Psoas muscle (tissue), 7 donors: ENCODE measurements at regions not wholly inside any gene's neighbourhood (a gene's known extent, or its start where the extent isn't known, plus 50 kb on each side); places are given as distances from the start of the nearest gene placed in this dataset.

Experiments used
- ATAC-seq, 4 donors: fragments of 200-7000 bp; cut with Tn5 transposase; one replicate each; pipeline ENCODE4 v1.9.1; 2020; ENCODE audit warnings: moderate library complexity in 3 of 4, mild to moderate bottlenecking in 2 of 4
- DNase-seq, 2 donors: peaks; one replicate each; pipeline ENCODE4 v3.0.0-alpha.2; 2020
- H3K27ac ChIP-seq: fragments of 200-600 bp; one replicate; pipeline ENCODE4 v1.8.0; 2022
- H3K27me3 ChIP-seq, 3 donors: fragments of 200-600 bp in 1 of 3; one replicate each; pipeline versions ENCODE4 v1.6.1 to v1.8.0; 2013 to 2022; ENCODE audit warnings: low read length in 2 of 3, mild to moderate bottlenecking in 2 of 3, moderate library complexity in 1 of 3; ENCODE audit not compliant: insufficient read depth in 3 of 3
- H3K36me3 ChIP-seq, 2 donors: fragments of 200-600 bp in 1 of 2; one replicate each; pipeline versions ENCODE4 v1.6.1 to v1.8.0; 2013 to 2022; ENCODE audit warnings: low read depth in 1 of 2, mild to moderate bottlenecking in 1 of 2, moderate library complexity in 1 of 2; ENCODE audit not compliant: insufficient read depth in 1 of 2
- H3K4me1 ChIP-seq: fragments of 200-600 bp; one replicate; pipeline ENCODE4 v1.8.0; 2022
- H3K4me3 ChIP-seq: fragments of 200-600 bp; one replicate; pipeline ENCODE4 v1.8.0; 2022; ENCODE audit warnings: mild to moderate bottlenecking
- H3K9me3 ChIP-seq: fragments of 200-600 bp; one replicate; pipeline ENCODE4 v1.8.0; 2022
- CTCF ChIP-seq: fragments of 200-600 bp; IDR thresholded peaks from one replicate; pipeline ENCODE4 v1.8.0; 2022; ENCODE audit warnings: antibody characterized with exemption
- WGBS, 3 donors: extraction: QIAGEN DNeasy Blood & Tissue Kit; methylation state at CpG; one replicate each; pipeline versions ENCODE4 v1.1.6 to v1.1.7; 2013; 5-methylcytosine and 5-hydroxymethylcytosine counted together
- intact Hi-C, 2 donors: fragments of 100-400 bp; cut with DNase I; formaldehyde crosslinking; loops; one replicate each; pipeline versions ENCODE4 v1.11.0 to v1.14.2; 2022
- donor health status: healthy with polysubstance abuse.
- donor health status: DM: no; HTN: no; CAD: no; lungs with moderate emphysema.
- donor health status: Bipolar disorder and iron deficiency.
- donor health status: healthy.
- donor health status: DM: yes; HTN: yes; CAD: no.
- donor health status: DM: no; HTN: no; CAD: no.
- donor health status: DM: yes; HTN: yes; CAD: no.

GRCh38 chr7:3217166-3217565 lies 83.9 kb upstream of the SDK1 start:
- intact Hi-C loops = no loop called here
- no peaks in the 10 kb centered on the region for H3K9me3 ChIP-seq
- no peaks in the 10 kb centered on the region for H3K36me3 ChIP-seq
- no peak for TF ChIP-seq CTCF
- ATAC-seq = no peak
- DNase-seq = no peak
- no peaks in the 10 kb centered on the region for H3K27me3 ChIP-seq
- no peak overlapping the region for H3K4me3 ChIP-seq
- H3K27ac ChIP-seq = no peak overlapping the region
- 74 to 76% (median 74%) methylated on average over 3 of the region's 3 CpGs for WGBS, 3 donors
- no peaks in the 10 kb centered on the region for H3K4me1 ChIP-seq

GRCh38 chr7:3218411-3219225 lies 82.4 kb upstream of the SDK1 start:
- WGBS, 3 donors = 10 to 14% (median 12%) methylated on average over 10 of the region's 10 CpGs
- H3K4me3 ChIP-seq = no peak overlapping the region
- no peaks in the 10 kb centered on the region for H3K27me3 ChIP-seq
- DNase-seq = no peak
- H3K4me1 ChIP-seq = no peaks in the 10 kb centered on the region
- intact Hi-C loops = no loop called here
- no peaks in the 10 kb centered on the region for H3K36me3 ChIP-seq
- TF ChIP-seq CTCF = no peak
- no peak for ATAC-seq
- H3K27ac ChIP-seq = no peak overlapping the region
- no peaks in the 10 kb centered on the region for H3K9me3 ChIP-seq

GRCh38 chr7:3229904-3230470 lies 71.1 kb upstream of the SDK1 start:
- peaks cover 0 to 2% (median 2%) of the 10 kb centered on the region in 3 donors for H3K27me3 ChIP-seq
- H3K27ac ChIP-seq = no peak overlapping the region
- no peaks in the 10 kb centered on the region for H3K9me3 ChIP-seq
- intact Hi-C loops = no loop called here
- ATAC-seq (no peak), DNase-seq (no peak)
- H3K4me3 ChIP-seq = no peak overlapping the region
- H3K4me1 ChIP-seq = no peaks in the 10 kb centered on the region
- WGBS, 3 donors = 64 to 69% (median 64%) methylated on average over 7 of the region's 7 CpGs
- TF ChIP-seq CTCF = no peak
- H3K36me3 ChIP-seq = no peaks in the 10 kb centered on the region

GRCh38 chr7:3230908-3231307 lies 70.1 kb upstream of the SDK1 start:
- Histone ChIP-seq H3K4me1 (no peaks in the 10 kb centered on the region), H3K4me3 (no peak overlapping the region), H3K27me3 (peaks cover 0 to 2% (median 0%) of the 10 kb centered on the region in 3 donors), H3K27ac (no peak overlapping the region), H3K36me3 (no peaks in the 10 kb centered on the region), H3K9me3 (peaks cover under 1% of the 10 kb centered on the region)
- no peak for TF ChIP-seq CTCF
- no peak for DNase-seq
- WGBS, 3 donors = 89 to 98% (median 93%) methylated on average over 10 of the region's 10 CpGs
- ATAC-seq = no peak
- intact Hi-C loops = no loop called here
